Pons (tissue), 1 donor: ENCODE measurements at regions not wholly inside any gene's neighbourhood (a gene's known extent, or its start where the extent isn't known, plus 50 kb on each side); places are given as distances from the start of the nearest gene placed in this dataset.
A peak's percentile ranks its signal among the peaks of the same experiment; 100 is the strongest.

ENCODE experiments used
- DNase-seq: peaks from one replicate; pipeline ENCODE4 v3.0.0-alpha.2; 2016; ENCODE audit warnings: low spot score

- no peak for DNase-seq
These were observed 829.0 kb upstream of the API5 start for GRCh38 chr11:42482822-42483221.

- DNase-seq, result no peak
These were observed 821.3 kb upstream of the API5 start for GRCh38 chr11:42490506-42490905.

GRCh38 chr11:42494459-42494858 is 817.3 kb upstream of the API5 start:
- no peak for DNase-seq

- no peak for DNase-seq
These were observed 812.8 kb upstream of the API5 start for GRCh38 chr11:42498971-42499370.

- no peak for DNase-seq
These were observed 809.6 kb upstream of the API5 start for GRCh38 chr11:42502151-42502550.

GRCh38 chr11:42521994-42522393 is 789.8 kb upstream of the API5 start:
- no peak for DNase-seq

GRCh38 chr11:42524534-42525227 is 787.1 kb upstream of the API5 start:
- peak; percentile 90 for DNase-seq

GRCh38 chr11:42526426-42526825 is 785.4 kb upstream of the API5 start:
- no peak for DNase-seq

- no peak for DNase-seq
These were observed 783.3 kb upstream of the API5 start for GRCh38 chr11:42528471-42528870.

- no peak for DNase-seq
These were observed 782.9 kb upstream of the API5 start for GRCh38 chr11:42528911-42529310.

- DNase-seq, result no peak
These were observed 775.0 kb upstream of the API5 start for GRCh38 chr11:42536611-42537360.

GRCh38 chr11:42542336-42542735 is 769.5 kb upstream of the API5 start:
- DNase-seq, result no peak

- DNase-seq, result no peak
These were observed 767.9 kb upstream of the API5 start for GRCh38 chr11:42543844-42544419.

- DNase-seq, result no peak
These were observed 767.1 kb upstream of the API5 start for GRCh38 chr11:42544726-42545125.

- DNase-seq, result no peak
These were observed 765.8 kb upstream of the API5 start for GRCh38 chr11:42545954-42546353.

GRCh38 chr11:42552786-42553185 is 759.0 kb upstream of the API5 start:
- DNase-seq, result no peak

GRCh38 chr11:42555190-42555589 is 756.6 kb upstream of the API5 start:
- DNase-seq, result no peak

GRCh38 chr11:42571131-42571877 is 740.5 kb upstream of the API5 start:
- no peak for DNase-seq

GRCh38 chr11:42571878-42572610 is 739.8 kb upstream of the API5 start:
- DNase-seq, result no peak

GRCh38 chr11:42576318-42576717 is 735.5 kb upstream of the API5 start:
- DNase-seq, result no peak

- no peak for DNase-seq
These were observed 722.5 kb upstream of the API5 start for GRCh38 chr11:42589286-42589685.

- DNase-seq, result no peak
These were observed 720.0 kb upstream of the API5 start for GRCh38 chr11:42591841-42592240.
